SU-DHL-6 (cell line): ENCODE measurements at regions not wholly inside any gene's neighbourhood (a gene's known extent, or its start where the extent isn't known, plus 50 kb on each side); places are given as distances from the start of the nearest gene placed in this dataset.

Experiments used
- H2AFZ ChIP-seq: fragments of 200-600 bp; sonication (generic); 2 replicates; pipeline ENCODE4 v1.6.1; 2014; ENCODE audit warnings: low read depth, mild to moderate bottlenecking, moderate library complexity, mixed read lengths, antibody characterized with exemption, low read length; ENCODE audit not compliant: severe bottlenecking
- H3F3A ChIP-seq: fragments of 200-600 bp; shearing (Covaris generic); 2 replicates; pipeline ENCODE4 v1.6.0; 2016; ENCODE audit warnings: antibody characterized with exemption, mild to moderate bottlenecking; ENCODE audit not compliant: insufficient read depth
- H3K27ac ChIP-seq: fragments of 200-600 bp; sonication (generic); 2 replicates; pipeline ENCODE4 v1.5.1; 2016; ENCODE audit warnings: low read depth, mild to moderate bottlenecking, low read length, moderate library complexity, mixed read lengths
- H3K27me3 ChIP-seq: fragments of 200-600 bp; sonication (generic), shearing (Covaris generic); 2 replicates; pipeline ENCODE4 v1.6.0; 2014; ENCODE audit warnings: mild to moderate bottlenecking, low read length
- H3K36me3 ChIP-seq: fragments of 200-600 bp; sonication (generic); 2 replicates; pipeline ENCODE4 v1.6.1; 2014; ENCODE audit warnings: mild to moderate bottlenecking, low read length, mixed read lengths
- H3K4me2 ChIP-seq: fragments of 300-600, 200-600 bp; shearing (Covaris generic), sonication (generic); 2 replicates; pipeline ENCODE4 v1.6.0; 2014; ENCODE audit warnings: low read length, low read depth, mild to moderate bottlenecking; ENCODE audit not compliant: poor library complexity, severe bottlenecking
- H3K4me3 ChIP-seq: fragments of 200-600 bp; sonication (generic); 2 replicates; pipeline ENCODE4 v1.5.1; 2014; ENCODE audit warnings: antibody characterized with exemption, low read length, mild to moderate bottlenecking, mixed read lengths; ENCODE audit not compliant: insufficient read depth, poor library complexity, severe bottlenecking
- H3K79me2 ChIP-seq: fragments of 200-600 bp; sonication (generic); 2 replicates; pipeline ENCODE4 v1.6.1; 2014; ENCODE audit warnings: mild to moderate bottlenecking, low read length, moderate library complexity; ENCODE audit not compliant: insufficient read depth
- H3K9ac ChIP-seq: fragments of 200-600 bp; sonication (generic); 2 replicates; pipeline ENCODE4 v1.7.0; 2014; ENCODE audit warnings: mild to moderate bottlenecking, low read length
- H3K9me2 ChIP-seq: fragments of 200-600 bp; sonication (generic); replicated peaks from 2 replicates; pipeline ENCODE4 v1.6.1; 2014; ENCODE audit warnings: low read length; ENCODE audit not compliant: insufficient read depth
- H3K9me3 ChIP-seq: fragments of 200-600 bp; sonication (generic); 2 replicates; pipeline ENCODE4 v1.6.1; 2014; ENCODE audit warnings: low read length, mixed read lengths; ENCODE audit not compliant: insufficient read depth
- H4K20me1 ChIP-seq: fragments of 200-600 bp; sonication (generic); 2 replicates; pipeline ENCODE4 v1.6.1; 2014; ENCODE audit warnings: low read depth, mild to moderate bottlenecking, antibody characterized with exemption, low read length, moderate library complexity, mixed read lengths
- EZH2phosphoT487 ChIP-seq: fragments of 200-600 bp; sonication (generic), shearing (Covaris generic); conservative IDR thresholded peaks from 2 replicates; pipeline ENCODE4 v1.6.1; 2018; ENCODE audit warnings: mild to moderate bottlenecking, antibody characterized with exemption, low read length, moderate library complexity, mixed read lengths
- TF ChIP-seq, protein P1 (sequence below): fragments of 200-600 bp; sonication (generic); IDR thresholded peaks from one replicate; pipeline ENCODE4 v1.5.1; 2017; ENCODE audit warnings: antibody characterized with exemption, mild to moderate bottlenecking, low read length, moderate library complexity; ENCODE audit not compliant: insufficient read depth, poor library complexity, severe bottlenecking

DNA sequence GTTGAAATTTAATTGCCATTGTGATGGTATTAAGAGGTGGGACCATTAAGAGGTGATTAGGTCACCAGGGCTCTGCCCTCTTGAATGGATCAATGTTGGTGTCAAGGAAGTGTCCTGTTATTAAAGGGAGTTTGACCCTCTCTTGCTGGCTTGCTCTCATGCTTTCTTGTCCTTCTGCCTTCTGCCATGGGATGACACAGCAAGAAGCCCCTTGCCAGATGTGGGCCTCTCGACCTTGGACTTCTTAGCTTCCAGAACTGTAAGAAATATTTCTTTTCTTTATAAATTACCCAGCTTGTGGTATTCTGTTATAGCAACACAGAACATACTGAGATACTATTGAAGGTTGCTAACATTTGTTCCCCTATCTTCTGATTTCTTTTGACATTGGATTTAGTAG lies 157.0 kb downstream of the MDFIC start:
- Histone ChIP-seq H3K4me2 (no peak overlapping the region), H3K79me2 (no peaks in the 10 kb centered on the region), H3K9ac (no peak overlapping the region), H3K27me3 (no peaks in the 10 kb centered on the region), H4K20me1 (no peaks in the 10 kb centered on the region), H3K4me3 (no peak overlapping the region), H2AFZ (no peak overlapping the region), H3K9me3 (no peaks in the 10 kb centered on the region), H3F3A (no peaks in the 10 kb centered on the region), H3K9me2 (no peaks in the 10 kb centered on the region), H3K36me3 (no peaks in the 10 kb centered on the region), H3K27ac (no peak overlapping the region)
- TF ChIP-seq, protein P1, sequence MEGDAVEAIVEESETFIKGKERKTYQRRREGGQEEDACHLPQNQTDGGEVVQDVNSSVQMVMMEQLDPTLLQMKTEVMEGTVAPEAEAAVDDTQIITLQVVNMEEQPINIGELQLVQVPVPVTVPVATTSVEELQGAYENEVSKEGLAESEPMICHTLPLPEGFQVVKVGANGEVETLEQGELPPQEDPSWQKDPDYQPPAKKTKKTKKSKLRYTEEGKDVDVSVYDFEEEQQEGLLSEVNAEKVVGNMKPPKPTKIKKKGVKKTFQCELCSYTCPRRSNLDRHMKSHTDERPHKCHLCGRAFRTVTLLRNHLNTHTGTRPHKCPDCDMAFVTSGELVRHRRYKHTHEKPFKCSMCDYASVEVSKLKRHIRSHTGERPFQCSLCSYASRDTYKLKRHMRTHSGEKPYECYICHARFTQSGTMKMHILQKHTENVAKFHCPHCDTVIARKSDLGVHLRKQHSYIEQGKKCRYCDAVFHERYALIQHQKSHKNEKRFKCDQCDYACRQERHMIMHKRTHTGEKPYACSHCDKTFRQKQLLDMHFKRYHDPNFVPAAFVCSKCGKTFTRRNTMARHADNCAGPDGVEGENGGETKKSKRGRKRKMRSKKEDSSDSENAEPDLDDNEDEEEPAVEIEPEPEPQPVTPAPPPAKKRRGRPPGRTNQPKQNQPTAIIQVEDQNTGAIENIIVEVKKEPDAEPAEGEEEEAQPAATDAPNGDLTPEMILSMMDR, result no peak
- no peak for TF ChIP-seq EZH2phosphoT487

DNA sequence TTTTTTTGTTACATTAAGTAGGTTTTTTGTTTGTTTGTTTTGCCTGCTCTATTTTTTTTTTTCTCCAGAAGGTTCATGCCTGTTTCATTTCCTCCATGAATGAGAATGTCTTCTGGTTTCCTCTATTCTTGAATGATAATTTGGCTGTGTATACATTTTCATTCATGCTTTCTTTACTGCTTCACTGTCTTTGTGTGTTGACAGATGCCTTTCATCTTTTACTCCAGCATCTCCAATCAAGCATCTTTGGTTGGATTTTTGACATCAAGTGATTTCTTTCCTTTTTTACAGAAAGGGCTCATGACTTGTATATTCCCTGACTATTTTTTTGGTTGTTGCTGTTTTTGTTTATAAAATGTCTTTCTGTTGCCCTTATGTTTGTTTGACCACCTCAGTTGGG lies 156.5 kb downstream of the MDFIC start:
- no peaks in the 10 kb centered on the region for H4K20me1 ChIP-seq
- no peaks in the 10 kb centered on the region for H3K9me2 ChIP-seq
- H3K4me2 ChIP-seq, result no peak overlapping the region
- no peaks in the 10 kb centered on the region for H3K79me2 ChIP-seq
- H3K36me3 ChIP-seq, result no peaks in the 10 kb centered on the region
- H3F3A ChIP-seq, result no peaks in the 10 kb centered on the region
- no peak overlapping the region for H3K9ac ChIP-seq
- H3K4me3 ChIP-seq, result no peak overlapping the region
- H2AFZ ChIP-seq, result no peak overlapping the region
- TF ChIP-seq EZH2phosphoT487, result no peak
- TF ChIP-seq, protein P1, result no peak
- H3K9me3 ChIP-seq, result no peaks in the 10 kb centered on the region
- no peaks in the 10 kb centered on the region for H3K27me3 ChIP-seq
- no peak overlapping the region for H3K27ac ChIP-seq

DNA sequence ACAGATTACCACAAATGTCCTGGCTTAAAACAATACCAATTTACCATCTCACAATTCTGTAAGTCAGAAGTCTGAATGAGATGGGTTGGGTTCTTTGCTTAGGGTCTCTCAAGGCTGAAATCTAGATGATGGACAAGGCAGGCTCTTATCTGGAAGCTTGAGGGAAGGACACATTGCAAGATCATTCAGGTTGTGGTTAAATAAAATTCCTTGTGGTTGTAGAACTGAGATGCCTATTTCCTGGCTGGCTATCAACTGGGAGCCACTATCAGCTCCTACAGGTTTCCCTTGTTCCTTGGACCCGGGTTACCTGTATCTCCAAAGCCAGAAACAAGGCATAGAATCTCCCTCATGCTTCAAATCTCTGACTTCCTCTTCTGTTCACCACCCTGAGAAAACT lies 148.4 kb downstream of the MDFIC start:
- no peak overlapping the region for H3K27ac ChIP-seq
- no peaks in the 10 kb centered on the region for H3F3A ChIP-seq
- H2AFZ ChIP-seq, result no peak overlapping the region
- TF ChIP-seq, protein P1, result no peak
- no peak for TF ChIP-seq EZH2phosphoT487
- no peak overlapping the region for H3K9ac ChIP-seq
- no peaks in the 10 kb centered on the region for H3K9me3 ChIP-seq
- H3K79me2 ChIP-seq, result no peaks in the 10 kb centered on the region
- no peaks in the 10 kb centered on the region for H4K20me1 ChIP-seq
- H3K9me2 ChIP-seq, result no peaks in the 10 kb centered on the region
- H3K36me3 ChIP-seq, result no peaks in the 10 kb centered on the region
- no peak overlapping the region for H3K4me3 ChIP-seq
- H3K27me3 ChIP-seq, result no peaks in the 10 kb centered on the region
- no peak overlapping the region for H3K4me2 ChIP-seq
